HG03342 (cell line): ENCODE measurements at regions not wholly inside any gene's neighbourhood (a gene's known extent, or its start where the extent isn't known, plus 50 kb on each side); places are given as distances from the start of the nearest gene placed in this dataset.

ENCODE experiments used
- ATAC-seq: cut with Tn5 transposase; IDR thresholded peaks from one replicate; pipeline ENCODE4 v1.9.1; 2021; ENCODE audit warnings: mild to moderate bottlenecking, moderate library complexity; ENCODE audit not compliant: unreplicated experiment

DNA sequence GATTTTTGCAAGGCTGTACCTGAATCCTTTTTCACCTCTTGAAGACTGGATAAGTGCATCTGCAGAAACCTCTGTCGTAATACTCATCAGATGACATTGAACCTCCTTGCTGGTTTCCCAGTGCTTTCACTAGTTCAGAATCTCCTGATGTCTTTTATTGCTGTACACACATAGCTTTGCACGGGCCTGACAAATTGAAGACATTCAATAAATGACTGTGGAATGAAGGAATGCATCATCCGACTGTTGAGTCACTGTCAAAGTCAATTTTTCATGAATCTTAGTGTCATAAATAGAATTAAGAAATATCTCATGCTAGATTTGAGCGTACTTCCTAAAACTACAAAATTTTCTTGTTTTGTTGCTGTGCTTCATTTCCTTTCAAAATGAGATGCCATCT lies 598.2 kb upstream of the MAP3K7 start:
- no peak for ATAC-seq

DNA sequence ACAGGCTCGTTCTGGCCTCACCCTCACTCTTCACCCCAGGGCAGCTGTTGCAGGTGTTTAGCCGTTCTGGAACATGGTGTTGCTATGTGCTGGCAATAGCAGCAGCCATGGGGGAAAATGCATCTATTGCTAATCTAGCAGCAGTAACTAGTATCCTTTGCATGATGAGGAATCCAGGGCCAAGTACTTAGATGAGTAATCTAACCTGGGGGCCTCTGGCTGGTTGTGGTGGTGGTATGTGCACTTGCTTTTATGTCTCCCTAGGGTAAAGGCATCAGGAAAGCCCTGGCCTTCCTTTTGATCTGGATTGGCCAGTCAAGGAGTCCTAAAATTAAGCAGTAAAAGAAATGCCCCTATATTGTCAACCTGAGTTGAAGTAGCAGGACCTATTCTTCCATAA lies 594.5 kb upstream of the MAP3K7 start:
- no peak for ATAC-seq

DNA sequence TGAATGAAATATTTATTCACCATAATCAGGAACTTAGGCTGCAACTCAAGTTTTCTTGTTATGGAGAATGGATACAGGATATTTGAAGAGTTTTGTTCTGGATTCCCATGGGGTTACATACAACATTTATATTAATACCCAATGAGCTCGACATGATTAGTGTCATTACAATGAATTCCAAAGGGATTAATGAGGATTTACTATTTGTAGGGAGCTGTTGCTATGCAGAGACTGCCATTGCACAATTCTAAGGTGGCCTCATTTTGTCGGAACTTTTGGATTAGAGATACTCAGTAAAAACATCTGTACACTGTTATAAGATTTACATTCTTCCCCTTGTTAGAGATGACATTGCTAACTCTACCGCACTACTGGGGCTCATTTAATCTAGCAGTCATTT lies 586.8 kb upstream of the MAP3K7 start:
- no peak for ATAC-seq

DNA sequence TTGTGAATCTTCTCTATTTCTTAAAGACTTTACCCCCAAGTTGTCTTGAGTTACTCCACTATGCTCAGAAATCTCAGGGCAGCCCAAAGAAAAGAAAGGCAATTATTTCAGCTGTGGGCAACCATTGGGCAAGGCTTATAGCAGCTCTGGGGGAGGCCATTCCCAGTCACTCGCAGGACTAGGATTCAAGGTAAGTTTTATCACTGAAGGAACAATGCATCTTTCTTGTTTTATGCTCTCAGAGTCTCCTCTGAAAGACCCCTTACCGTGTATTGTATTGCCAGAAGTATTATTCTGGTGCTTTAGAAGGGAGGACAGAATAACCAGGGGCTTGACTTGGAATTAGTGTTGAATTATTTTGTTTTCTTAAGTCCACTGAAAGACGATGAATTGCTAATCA lies 586.3 kb upstream of the MAP3K7 start:
- ATAC-seq, result no peak

DNA sequence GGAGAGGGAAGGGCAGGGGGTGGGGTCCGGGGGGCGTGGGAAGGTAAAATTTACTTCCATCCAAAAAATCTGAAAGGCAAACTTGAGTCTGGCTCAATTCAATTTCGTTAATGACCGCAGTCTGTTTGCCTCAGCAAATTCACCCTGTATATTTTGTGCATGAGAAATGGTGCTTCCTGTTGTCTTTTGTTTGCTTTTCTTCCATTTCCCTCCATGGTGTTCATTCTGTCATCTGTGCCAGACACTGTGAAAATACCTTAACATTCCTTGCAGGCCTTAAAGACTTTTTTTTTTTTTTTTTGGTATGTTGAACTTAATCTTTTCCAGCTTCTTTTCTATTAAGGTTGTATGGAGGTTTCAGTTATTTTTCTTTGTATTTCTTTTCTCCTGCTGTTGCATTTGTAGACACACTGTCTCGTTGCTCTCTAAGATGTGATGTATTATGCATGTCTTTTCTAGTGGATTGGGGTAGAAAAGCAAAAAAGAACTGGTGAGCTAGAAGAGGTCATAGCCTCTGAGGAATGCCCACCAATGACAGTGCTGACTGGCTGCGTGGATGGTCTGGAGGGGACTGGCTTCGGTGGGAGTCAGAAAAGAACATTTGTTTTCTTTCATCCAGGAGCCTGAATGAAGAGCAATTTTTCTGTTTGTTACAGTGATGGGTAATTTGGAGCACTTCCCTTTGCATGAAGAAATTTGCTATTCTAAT lies 585.0 kb upstream of the MAP3K7 start:
- ATAC-seq, result no peak

DNA sequence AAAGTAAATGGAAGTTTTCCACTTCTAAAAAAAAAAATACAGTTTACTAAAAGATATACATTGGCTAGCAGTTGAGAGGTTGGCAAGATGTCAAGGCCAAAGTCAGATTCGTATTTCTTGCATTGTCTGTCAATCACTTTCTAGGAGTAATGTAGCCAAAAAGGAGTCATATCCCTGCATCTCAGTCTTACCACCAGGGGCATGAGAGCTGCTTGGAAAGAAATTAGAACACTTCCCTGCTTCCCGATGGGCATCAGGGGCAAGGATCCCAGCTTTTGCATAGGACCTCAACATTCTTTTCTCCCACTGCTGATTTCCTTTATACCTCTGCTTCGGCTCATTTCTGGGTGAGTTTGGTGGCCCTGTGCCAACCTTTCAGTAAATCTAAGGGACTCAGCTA lies 581.0 kb upstream of the MAP3K7 start:
- ATAC-seq, result no peak

DNA sequence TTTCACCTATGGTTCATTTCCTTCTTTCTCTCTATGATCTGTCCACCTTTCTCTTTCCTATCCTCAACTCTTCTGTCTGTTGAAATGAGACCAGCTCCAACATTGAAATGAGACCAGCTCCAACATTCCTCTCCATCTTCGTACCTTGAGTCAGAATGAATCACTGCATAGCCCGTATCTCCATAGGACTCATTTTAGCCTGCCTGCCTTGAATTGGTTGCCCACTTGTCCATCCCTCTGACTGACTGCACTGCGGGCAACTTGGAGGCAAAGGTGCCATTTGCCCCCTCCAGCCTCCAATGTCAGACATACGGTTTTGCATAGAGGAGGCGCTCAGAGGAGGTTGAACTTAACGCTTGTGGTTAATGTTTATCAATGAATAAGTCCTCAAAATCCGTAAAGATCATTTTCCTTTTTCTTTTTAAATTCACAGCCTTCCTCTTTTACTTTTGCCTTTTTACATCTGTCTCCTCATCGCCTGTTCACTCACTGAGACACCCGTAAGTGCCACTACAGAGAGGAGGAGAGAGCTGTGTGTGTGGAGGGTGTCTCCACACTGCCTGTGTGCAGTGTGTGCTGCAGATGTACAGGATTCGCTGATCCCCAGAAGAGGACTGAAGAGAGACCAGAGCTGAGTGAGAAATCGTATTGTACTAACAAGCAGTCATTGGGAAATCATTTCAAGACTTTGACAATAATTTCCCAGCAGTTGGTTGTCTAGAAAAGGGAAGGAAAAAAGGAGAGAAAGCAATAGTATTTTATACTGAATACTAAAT lies 579.6 kb upstream of the MAP3K7 start:
- no peak for ATAC-seq

DNA sequence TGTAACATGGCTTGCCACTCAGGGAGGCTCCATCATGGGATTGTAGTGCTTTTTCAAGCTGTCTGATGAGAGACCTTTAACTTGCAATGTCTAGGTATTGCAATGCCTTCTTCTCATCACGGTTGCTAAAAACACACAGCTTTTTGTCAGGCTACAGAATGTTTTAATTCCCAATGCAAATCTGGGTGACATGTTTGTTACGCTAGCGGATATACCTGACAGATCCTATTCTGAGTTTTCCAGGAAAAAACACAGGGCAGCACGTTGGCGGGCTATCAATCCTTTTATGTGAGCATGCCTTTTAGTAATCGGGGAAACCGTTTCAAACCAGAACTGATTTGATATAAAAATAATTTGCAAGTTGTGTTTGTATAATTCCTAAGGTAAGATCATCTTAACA lies 577.2 kb upstream of the MAP3K7 start:
- ATAC-seq, result no peak

DNA sequence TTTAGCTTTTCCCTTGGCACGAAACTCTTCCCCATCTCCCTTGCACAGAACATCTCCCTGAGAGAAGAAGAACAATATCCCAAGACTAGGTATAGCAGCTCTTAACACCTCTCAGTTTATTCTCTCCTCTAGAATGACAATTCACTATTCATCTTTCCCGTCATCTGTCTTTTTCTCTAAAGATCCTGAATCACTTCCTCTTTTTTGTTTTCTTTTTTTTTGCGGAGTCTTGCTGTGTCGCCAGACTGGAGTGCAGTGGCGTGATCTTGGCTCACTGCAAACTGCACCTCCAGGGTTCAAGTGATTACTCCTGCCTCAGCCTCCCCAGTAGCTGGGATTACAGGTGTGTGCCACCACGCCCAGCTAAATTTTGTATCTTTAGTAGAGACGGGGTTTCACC lies 574.4 kb upstream of the MAP3K7 start:
- ATAC-seq, result no peak

DNA sequence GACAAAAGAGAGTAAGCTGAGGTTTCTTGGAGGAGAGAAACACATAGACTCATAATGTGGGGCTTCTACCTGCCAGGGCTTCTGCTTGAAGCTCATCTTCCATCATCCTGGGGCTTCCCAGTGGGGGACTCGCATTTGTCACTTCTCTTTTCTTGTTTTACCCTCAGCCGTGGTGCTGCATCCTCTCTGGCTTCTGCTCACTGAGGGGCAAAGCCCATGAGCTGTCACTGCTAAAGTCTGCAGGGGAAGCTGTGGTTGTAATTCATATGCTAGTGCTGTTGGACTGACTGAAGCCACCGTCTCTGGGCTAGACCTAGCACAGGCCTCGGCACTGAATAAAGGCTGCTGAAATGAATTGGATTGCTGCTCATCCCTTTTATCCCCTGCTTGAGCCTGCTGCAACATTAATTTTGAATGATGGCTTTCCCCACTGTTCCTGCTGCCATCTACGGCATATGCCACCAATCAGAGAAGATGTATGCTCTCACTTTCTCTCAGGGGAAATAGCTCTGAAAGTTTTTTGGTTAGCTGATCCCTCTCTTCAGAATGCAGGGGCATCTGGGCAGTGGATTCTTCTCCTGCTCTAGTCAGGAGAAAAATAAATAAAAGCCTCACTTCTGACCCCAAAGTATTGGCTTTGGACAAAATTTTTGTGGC lies 568.4 kb upstream of the MAP3K7 start:
- peak; percentile 64 for ATAC-seq

DNA sequence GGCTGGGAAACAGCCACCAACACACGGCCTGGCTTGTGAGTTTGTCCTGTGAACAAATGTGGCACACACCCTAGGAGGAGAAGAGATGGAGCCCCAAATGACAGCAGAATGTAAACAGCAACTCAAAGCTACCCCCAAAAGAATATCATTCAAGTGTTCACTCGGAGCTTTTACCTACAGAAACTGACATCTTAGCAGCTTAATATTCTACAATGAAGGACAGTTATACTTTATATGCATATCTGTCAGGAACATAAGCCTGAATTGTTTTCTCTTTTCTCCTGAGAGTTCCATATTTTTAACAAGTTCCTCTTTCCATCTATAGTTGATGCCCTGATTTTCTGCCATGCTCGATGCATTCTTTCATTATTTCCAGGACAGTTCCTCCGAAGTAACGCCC lies 566.0 kb upstream of the MAP3K7 start:
- no peak for ATAC-seq

DNA sequence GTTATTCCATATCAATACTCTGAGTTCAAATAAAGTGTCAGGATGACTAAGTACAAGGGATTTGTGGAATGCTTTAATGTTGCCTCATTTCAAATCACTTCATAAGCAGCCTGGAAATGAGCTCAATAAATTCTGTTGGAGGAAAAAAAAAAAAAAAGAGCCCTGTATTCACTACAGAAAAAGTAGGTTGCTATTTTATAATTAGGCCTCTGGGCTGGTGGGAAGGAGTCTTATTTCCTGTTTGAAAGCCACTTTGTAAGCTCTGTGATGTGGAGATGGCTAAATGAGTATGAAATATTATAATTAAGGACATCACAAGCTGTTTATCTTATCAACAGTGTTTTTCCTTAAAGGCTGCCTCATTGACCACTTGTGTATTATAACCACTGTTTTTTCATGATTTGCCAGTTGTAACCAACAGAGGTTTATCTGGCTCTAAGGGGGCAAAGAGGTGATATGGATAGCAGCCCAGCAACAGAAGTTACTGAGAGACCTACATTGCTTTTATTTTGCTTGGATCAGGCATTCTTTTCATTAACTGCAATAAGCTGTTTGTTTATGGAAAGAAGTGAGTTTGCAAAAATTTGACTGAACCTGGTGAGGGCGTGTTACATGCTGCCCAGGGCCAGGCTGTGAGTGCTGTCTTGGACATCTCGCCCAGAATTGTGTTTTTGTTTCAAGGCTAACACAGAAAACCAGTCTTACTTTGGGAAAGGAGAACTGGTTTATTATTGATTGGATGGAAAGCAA lies 563.3 kb upstream of the MAP3K7 start:
- no peak for ATAC-seq

DNA sequence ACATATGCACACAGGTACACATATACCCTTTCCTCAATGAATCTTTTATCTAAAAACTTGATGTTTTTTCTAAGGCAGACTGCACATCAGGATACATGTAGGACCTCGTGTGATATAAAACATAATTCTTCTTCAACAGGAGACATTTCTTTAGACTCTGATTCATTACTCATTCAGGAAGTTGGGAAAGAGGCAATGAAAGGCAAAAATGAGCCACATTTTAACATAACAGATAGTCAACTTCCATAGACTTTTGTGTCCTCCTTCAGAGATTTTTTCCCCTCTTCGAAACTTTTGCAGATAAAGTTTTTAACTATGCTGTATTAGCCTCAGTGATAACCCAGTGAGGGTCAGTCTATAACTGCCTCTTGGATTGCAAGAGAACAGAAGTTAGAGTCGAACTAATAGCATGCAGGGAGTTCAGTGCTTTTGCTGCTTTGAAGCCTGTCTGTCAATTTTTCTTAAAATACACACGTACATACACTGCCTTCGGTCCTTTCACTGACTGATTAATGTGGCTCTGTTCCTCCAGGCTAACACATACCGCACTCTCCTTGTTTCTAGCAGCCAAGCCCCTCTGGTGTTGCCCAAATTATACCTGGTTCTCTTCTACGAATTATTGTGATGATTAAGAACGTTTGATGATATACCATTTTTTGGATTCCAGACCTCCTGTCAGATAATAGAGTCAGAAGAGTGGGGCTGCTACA lies 562.5 kb upstream of the MAP3K7 start:
- no peak for ATAC-seq

DNA sequence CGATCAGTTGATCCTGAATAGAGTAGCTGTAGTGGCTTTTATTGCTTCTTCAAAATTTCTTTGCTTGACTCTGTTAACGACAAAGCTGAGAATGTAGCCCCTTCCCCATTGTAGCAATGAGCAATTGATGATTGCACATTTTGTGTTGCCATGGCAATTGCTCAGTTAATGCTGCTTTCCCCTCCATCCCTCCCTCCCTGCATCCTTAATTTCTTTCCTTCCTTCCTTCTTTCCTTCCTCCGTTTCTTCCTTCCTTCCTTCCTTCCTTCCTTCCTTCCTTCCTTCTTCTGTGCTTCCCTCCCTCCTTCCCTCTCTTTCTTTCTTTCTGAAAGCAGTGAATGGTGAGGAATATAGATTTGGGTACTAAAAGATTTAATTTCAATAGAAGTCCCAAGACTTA lies 557.3 kb upstream of the MAP3K7 start:
- no peak for ATAC-seq

DNA sequence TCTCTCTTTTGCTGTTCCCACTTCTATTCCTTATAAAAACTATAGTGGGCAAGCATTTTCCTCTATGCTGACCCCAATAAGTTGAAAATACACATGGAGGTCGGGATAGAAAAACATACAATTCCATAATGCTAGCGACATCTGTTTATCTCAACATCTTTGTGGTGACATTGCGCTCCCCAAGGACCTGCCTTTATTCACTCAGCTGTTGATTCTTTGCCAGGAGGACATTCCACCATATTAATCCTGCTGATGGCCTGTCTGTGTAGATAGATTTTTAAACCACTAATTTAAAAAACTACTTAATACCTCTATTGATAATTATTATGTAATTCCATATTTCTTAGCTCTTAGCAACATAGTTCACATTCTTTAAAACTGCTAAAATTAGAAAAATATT lies 555.3 kb upstream of the MAP3K7 start:
- no peak for ATAC-seq

DNA sequence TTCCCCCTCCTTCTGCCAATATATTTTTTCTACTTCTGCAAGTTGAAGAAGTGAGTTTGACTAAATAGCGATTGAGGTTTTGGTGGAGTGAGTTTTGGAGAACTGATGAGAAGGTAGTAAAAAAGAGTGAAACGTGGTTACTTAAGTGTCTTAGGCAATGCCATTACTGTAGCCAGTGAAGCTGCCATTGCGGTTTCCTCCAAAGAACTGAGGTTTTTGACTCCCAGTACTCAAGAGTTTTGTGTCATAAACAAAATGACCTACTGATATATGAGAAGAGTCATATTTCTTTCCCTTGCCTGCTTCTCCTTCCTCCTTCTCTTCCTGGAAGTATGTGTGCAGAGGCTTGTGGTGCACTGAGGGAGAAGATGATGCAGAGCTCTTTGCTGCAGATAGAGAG lies 554.5 kb upstream of the MAP3K7 start:
- ATAC-seq, result no peak

DNA sequence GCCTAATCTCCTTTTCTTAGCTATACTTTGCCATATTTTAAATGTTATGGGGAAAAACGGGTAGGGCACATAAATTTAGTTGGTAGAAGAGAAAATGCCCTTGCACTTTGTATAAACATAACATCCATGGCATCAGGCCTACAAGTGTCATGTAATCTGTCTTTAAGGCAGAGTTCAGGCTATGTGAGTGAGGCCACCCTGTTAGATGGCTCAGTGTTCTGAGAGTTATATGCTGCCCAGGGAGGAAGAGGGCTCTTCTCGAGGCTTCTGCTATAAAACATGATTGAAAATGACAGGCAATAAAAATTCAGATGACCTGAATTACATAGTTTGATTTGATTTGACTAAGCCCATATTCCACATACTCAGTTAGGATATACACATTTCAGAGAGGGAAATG lies 553.6 kb upstream of the MAP3K7 start:
- no peak for ATAC-seq

DNA sequence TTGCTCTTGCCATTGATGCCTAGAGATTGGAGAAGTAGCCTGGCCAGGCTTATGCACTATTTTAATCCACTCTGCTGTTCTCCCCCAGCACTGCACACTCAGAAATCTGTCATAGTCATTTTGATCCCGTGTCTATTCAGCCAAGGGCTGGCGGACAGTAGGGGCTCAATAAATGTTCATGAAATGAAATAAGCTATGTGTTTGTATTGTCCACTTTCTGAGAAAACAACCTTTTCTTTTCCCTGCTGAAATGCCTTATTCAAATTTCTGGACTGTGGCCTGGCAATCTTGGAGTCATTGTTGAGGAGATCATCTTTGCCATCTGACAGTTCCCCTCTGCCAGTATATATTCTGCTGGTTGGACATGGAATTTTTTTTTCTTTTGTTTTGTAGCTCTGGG lies 550.4 kb upstream of the MAP3K7 start:
- no peak for ATAC-seq

DNA sequence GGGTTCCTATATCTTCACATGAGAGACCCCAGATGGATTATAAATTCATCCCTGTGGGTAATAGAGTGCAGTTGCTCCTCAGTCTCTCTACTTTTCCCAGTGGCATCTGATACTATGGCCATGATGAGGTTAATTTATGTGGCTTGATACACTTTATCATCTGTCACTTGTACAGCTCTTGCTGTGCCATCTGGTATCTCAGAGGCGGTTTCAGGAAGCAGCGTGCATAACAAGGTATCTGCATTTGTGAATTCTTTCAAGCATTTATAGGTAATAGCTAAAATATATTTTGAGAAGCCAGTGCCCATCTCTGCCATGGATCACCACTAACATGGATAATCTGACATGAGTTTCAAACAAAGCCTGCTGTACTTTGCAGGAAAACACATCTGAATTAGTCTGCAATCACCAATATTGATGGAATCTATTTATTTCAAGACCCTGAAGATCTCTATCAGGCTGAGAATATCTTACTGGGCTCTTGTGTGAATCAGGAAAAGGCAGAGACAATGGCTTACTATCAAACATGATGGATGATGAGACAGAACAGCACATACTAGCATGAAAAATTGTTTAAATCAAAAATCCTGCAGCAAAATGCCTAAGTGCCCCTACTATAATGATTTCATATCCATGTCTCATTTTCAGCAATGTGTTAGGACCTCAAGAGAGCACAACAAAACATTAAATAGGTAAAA lies 548.7 kb upstream of the MAP3K7 start:
- no peak for ATAC-seq

DNA sequence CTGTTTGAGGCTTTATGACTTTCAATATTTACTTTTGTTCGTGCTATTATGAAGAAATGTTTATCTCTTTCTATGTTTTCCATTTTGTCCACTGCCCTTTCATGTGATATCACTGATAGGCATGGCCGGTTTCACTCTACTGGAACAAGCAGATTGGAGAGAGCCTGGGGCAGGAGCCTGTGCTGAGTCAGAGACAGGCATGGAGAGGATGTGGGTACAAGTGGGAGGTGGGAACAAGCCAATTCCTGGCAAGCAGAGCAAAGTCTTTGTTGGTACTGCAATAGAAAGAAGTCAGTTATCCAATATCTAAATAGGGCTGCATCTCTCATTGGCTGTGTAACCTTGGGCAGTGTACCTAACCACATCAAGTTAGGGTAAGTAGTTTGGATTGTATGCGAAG lies 545.6 kb upstream of the MAP3K7 start:
- no peak for ATAC-seq
